ENCODE measurements at regions not wholly inside any gene's neighbourhood (a gene's known extent, or its start where the extent isn't known, plus 50 kb on each side); places are given as distances from the start of the nearest gene placed in this dataset.

- Histone ChIP-seq H3K36me3 (ENCODE audit: control insufficient read depth, insufficient read depth, low read length) (no peaks in the 10 kb centered on the region), H3K27ac (ENCODE audit: insufficient read depth, low read depth, low read length, poor library complexity, severe bottlenecking) (no peak overlapping the region), H3K27me3 (ENCODE audit: control insufficient read depth, insufficient read depth, low read length, poor library complexity, severe bottlenecking) (no peaks in the 10 kb centered on the region), H3K4me1 (ENCODE audit: control insufficient read depth, insufficient read depth, low read length) (no peaks in the 10 kb centered on the region), H3K9me3 (ENCODE audit: control insufficient read depth, low read length) (no peaks in the 10 kb centered on the region), H3K4me3 (ENCODE audit: insufficient read depth, low read depth, low read length) (no peak overlapping the region)
- 94 to 98% methylated on average over 4 of the region's 4 CpGs for WGBS, 2 experiments
Measured at GRCh38 chr16:66290431-66290830, 76.1 kb upstream of the CDH5 start.

- no peaks in the 10 kb centered on the region for H3K36me3 ChIP-seq (ENCODE audit: control insufficient read depth, insufficient read depth, low read length)
- no peak overlapping the region for H3K27ac ChIP-seq (ENCODE audit: insufficient read depth, low read depth, low read length, poor library complexity, severe bottlenecking)
- H3K9me3 ChIP-seq (ENCODE audit: control insufficient read depth, low read length), result no peaks in the 10 kb centered on the region
- no peaks in the 10 kb centered on the region for H3K27me3 ChIP-seq (ENCODE audit: control insufficient read depth, insufficient read depth, low read length, poor library complexity, severe bottlenecking)
- H3K4me1 ChIP-seq (ENCODE audit: control insufficient read depth, insufficient read depth, low read length), result no peaks in the 10 kb centered on the region
- WGBS, 2 experiments, result 87 to 88% methylated on average over 6 of the region's 6 CpGs
- H3K4me3 ChIP-seq (ENCODE audit: insufficient read depth, low read depth, low read length), result no peak overlapping the region
Measured at GRCh38 chr16:66289986-66290385, 76.5 kb upstream of the CDH5 start.

- H3K4me1 ChIP-seq (ENCODE audit: control insufficient read depth, insufficient read depth, low read length), result no peaks in the 10 kb centered on the region
- no peak overlapping the region for H3K4me3 ChIP-seq (ENCODE audit: insufficient read depth, low read depth, low read length)
- H3K27ac ChIP-seq (ENCODE audit: insufficient read depth, low read depth, low read length, poor library complexity, severe bottlenecking), result no peak overlapping the region
- 92 to 93% methylated on average over 15 of the region's 15 CpGs for WGBS, 2 experiments
- H3K27me3 ChIP-seq (ENCODE audit: control insufficient read depth, insufficient read depth, low read length, poor library complexity, severe bottlenecking), result no peaks in the 10 kb centered on the region
- H3K9me3 ChIP-seq (ENCODE audit: control insufficient read depth, low read length), result no peaks in the 10 kb centered on the region
- H3K36me3 ChIP-seq (ENCODE audit: control insufficient read depth, insufficient read depth, low read length), result no peaks in the 10 kb centered on the region
Measured at GRCh38 chr16:66289051-66289680, 77.3 kb upstream of the CDH5 start.

- Histone ChIP-seq H3K9me3 (ENCODE audit: control insufficient read depth, low read length) (no peaks in the 10 kb centered on the region), H3K27ac (ENCODE audit: insufficient read depth, low read depth, low read length, poor library complexity, severe bottlenecking) (no peak overlapping the region), H3K4me3 (ENCODE audit: insufficient read depth, low read depth, low read length) (no peak overlapping the region), H3K4me1 (ENCODE audit: control insufficient read depth, insufficient read depth, low read length) (no peaks in the 10 kb centered on the region), H3K36me3 (ENCODE audit: control insufficient read depth, insufficient read depth, low read length) (no peaks in the 10 kb centered on the region), H3K27me3 (ENCODE audit: control insufficient read depth, insufficient read depth, low read length, poor library complexity, severe bottlenecking) (no peaks in the 10 kb centered on the region)
- 94 to 96% methylated on average over 2 of the region's 2 CpGs for WGBS, 2 experiments
Measured at GRCh38 chr16:66287926-66288325, 78.6 kb upstream of the CDH5 start.

- H3K27ac ChIP-seq (ENCODE audit: insufficient read depth, low read depth, low read length, poor library complexity, severe bottlenecking), result no peak overlapping the region
- H3K27me3 ChIP-seq (ENCODE audit: control insufficient read depth, insufficient read depth, low read length, poor library complexity, severe bottlenecking), result no peaks in the 10 kb centered on the region
- WGBS, 2 experiments, result 70 to 82% methylated on average over 2 of the region's 2 CpGs
- H3K4me3 ChIP-seq (ENCODE audit: insufficient read depth, low read depth, low read length), result no peak overlapping the region
- H3K9me3 ChIP-seq (ENCODE audit: control insufficient read depth, low read length), result no peaks in the 10 kb centered on the region
- H3K4me1 ChIP-seq (ENCODE audit: control insufficient read depth, insufficient read depth, low read length), result no peaks in the 10 kb centered on the region
- H3K36me3 ChIP-seq (ENCODE audit: control insufficient read depth, insufficient read depth, low read length), result no peaks in the 10 kb centered on the region
Measured at GRCh38 chr16:66287416-66287815, 79.1 kb upstream of the CDH5 start.

- Histone ChIP-seq H3K27ac (ENCODE audit: insufficient read depth, low read depth, low read length, poor library complexity, severe bottlenecking) (no peak overlapping the region), H3K36me3 (ENCODE audit: control insufficient read depth, insufficient read depth, low read length) (no peaks in the 10 kb centered on the region), H3K27me3 (ENCODE audit: control insufficient read depth, insufficient read depth, low read length, poor library complexity, severe bottlenecking) (no peaks in the 10 kb centered on the region), H3K4me3 (ENCODE audit: insufficient read depth, low read depth, low read length) (no peak overlapping the region), H3K4me1 (ENCODE audit: control insufficient read depth, insufficient read depth, low read length) (no peaks in the 10 kb centered on the region), H3K9me3 (ENCODE audit: control insufficient read depth, low read length) (no peaks in the 10 kb centered on the region)
- WGBS, 2 experiments, result 94 to 96% methylated on average over 9 of the region's 9 CpGs
Measured at GRCh38 chr16:66286527-66286926, 80.0 kb upstream of the CDH5 start.

GRCh38 chr16:66278604-66279262 lies 87.8 kb upstream of the CDH5 start:
- no peak overlapping the region for H3K4me3 ChIP-seq (ENCODE audit: insufficient read depth, low read depth, low read length)

GRCh38 chr16:66278111-66278531 lies 88.4 kb upstream of the CDH5 start:
- Histone ChIP-seq H3K9me3 (ENCODE audit: control insufficient read depth, low read length) (no peaks in the 10 kb centered on the region), H3K36me3 (ENCODE audit: control insufficient read depth, insufficient read depth, low read length) (no peaks in the 10 kb centered on the region), H3K4me3 (ENCODE audit: insufficient read depth, low read depth, low read length) (no peak overlapping the region), H3K27ac (ENCODE audit: insufficient read depth, low read depth, low read length, poor library complexity, severe bottlenecking) (no peak overlapping the region), H3K27me3 (ENCODE audit: control insufficient read depth, insufficient read depth, low read length, poor library complexity, severe bottlenecking) (no peaks in the 10 kb centered on the region), H3K4me1 (ENCODE audit: control insufficient read depth, insufficient read depth, low read length) (no peaks in the 10 kb centered on the region)
- WGBS, 2 experiments, result 93 to 95% methylated on average over 2 of the region's 2 CpGs

More at GRCh38 chr16:66278604-66279262, 87.8 kb upstream of the CDH5 start:
- no peaks in the 10 kb centered on the region for H3K36me3 ChIP-seq (ENCODE audit: control insufficient read depth, insufficient read depth, low read length)
- no peaks in the 10 kb centered on the region for H3K27me3 ChIP-seq (ENCODE audit: control insufficient read depth, insufficient read depth, low read length, poor library complexity, severe bottlenecking)
- H3K9me3 ChIP-seq (ENCODE audit: control insufficient read depth, low read length), result no peaks in the 10 kb centered on the region
- no peak overlapping the region for H3K27ac ChIP-seq (ENCODE audit: insufficient read depth, low read depth, low read length, poor library complexity, severe bottlenecking)
- no peaks in the 10 kb centered on the region for H3K4me1 ChIP-seq (ENCODE audit: control insufficient read depth, insufficient read depth, low read length)
- 88 to 95% methylated on average over 1 of the region's 1 CpG for WGBS, 2 experiments

GRCh38 chr16:66277311-66278070 lies 89.0 kb upstream of the CDH5 start:
- Histone ChIP-seq H3K36me3 (ENCODE audit: control insufficient read depth, insufficient read depth, low read length) (no peaks in the 10 kb centered on the region), H3K27me3 (ENCODE audit: control insufficient read depth, insufficient read depth, low read length, poor library complexity, severe bottlenecking) (no peaks in the 10 kb centered on the region), H3K9me3 (ENCODE audit: control insufficient read depth, low read length) (no peaks in the 10 kb centered on the region), H3K27ac (ENCODE audit: insufficient read depth, low read depth, low read length, poor library complexity, severe bottlenecking) (no peak overlapping the region), H3K4me3 (ENCODE audit: insufficient read depth, low read depth, low read length) (no peak overlapping the region), H3K4me1 (ENCODE audit: control insufficient read depth, insufficient read depth, low read length) (no peaks in the 10 kb centered on the region)
- WGBS, 2 experiments, result 75 to 82% methylated on average over 6 of the region's 6 CpGs

GRCh38 chr16:66275775-66276428 lies 90.6 kb upstream of the CDH5 start:
- WGBS, 2 experiments, result 31 to 32% methylated on average over 6 of the region's 6 CpGs

More at GRCh38 chr16:66275775-66276428, 90.6 kb upstream of the CDH5 start:
- H3K36me3 ChIP-seq (ENCODE audit: control insufficient read depth, insufficient read depth, low read length), result no peaks in the 10 kb centered on the region
- H3K4me1 ChIP-seq (ENCODE audit: control insufficient read depth, insufficient read depth, low read length), result no peaks in the 10 kb centered on the region
- no peak overlapping the region for H3K4me3 ChIP-seq (ENCODE audit: insufficient read depth, low read depth, low read length)
- H3K9me3 ChIP-seq (ENCODE audit: control insufficient read depth, low read length), result no peaks in the 10 kb centered on the region
- H3K27ac ChIP-seq (ENCODE audit: insufficient read depth, low read depth, low read length, poor library complexity, severe bottlenecking), result no peak overlapping the region
- H3K27me3 ChIP-seq (ENCODE audit: control insufficient read depth, insufficient read depth, low read length, poor library complexity, severe bottlenecking), result no peaks in the 10 kb centered on the region

All from ectodermal cell (in vitro differentiated cells).